ENCODE measurements at regions not wholly inside any gene's neighbourhood (a gene's known extent, or its start where the extent isn't known, plus 50 kb on each side); places are given as distances from the start of the nearest gene placed in this dataset.

GRCh38 chr3:166498446-166498845 lies 661.2 kb upstream of the BCHE start:
- DNase-seq, result no peak
- intact Hi-C loops (cut with DNase I), result no loop called here

- intact Hi-C loops (cut with DNase I), result no loop called here
- DNase-seq, result no peak
These were observed 652.6 kb upstream of the BCHE start for GRCh38 chr3:166489826-166490225.

- peak in 1 of 42 donors; percentile 0 for DNase-seq
- intact Hi-C loops (cut with DNase I), result no loop called here
These were observed 651.9 kb upstream of the BCHE start for GRCh38 chr3:166488977-166489672.

GRCh38 chr3:166484470-166484869 lies 647.2 kb upstream of the BCHE start:
- intact Hi-C loops (cut with DNase I), result no loop called here
- DNase-seq, result no peak

- intact Hi-C loops (cut with DNase I), result no loop called here
- DNase-seq, result no peak
These were observed 644.1 kb upstream of the BCHE start for GRCh38 chr3:166481340-166481739.

GRCh38 chr3:166478356-166478755 lies 641.1 kb upstream of the BCHE start:
- intact Hi-C loops (cut with DNase I), result no loop called here
- no peak for DNase-seq

- intact Hi-C loops (cut with DNase I), result no loop called here
- DNase-seq, result no peak
These were observed 636.3 kb upstream of the BCHE start for GRCh38 chr3:166473501-166473900.

- no peak for DNase-seq
- intact Hi-C loops (cut with DNase I), result no loop called here
These were observed 634.8 kb upstream of the BCHE start for GRCh38 chr3:166472015-166472414.

- intact Hi-C loops (cut with DNase I), result no loop called here
- no peak for DNase-seq
These were observed 634.0 kb upstream of the BCHE start for GRCh38 chr3:166471074-166471767.

- intact Hi-C loops (cut with DNase I), result no loop called here
- no peak for DNase-seq
These were observed 625.8 kb upstream of the BCHE start for GRCh38 chr3:166462891-166463470.

GRCh38 chr3:166461626-166462025 lies 624.4 kb upstream of the BCHE start:
- intact Hi-C loops (cut with DNase I), result no loop called here
- DNase-seq, result no peak

- intact Hi-C loops (cut with DNase I), result no loop called here
- no peak for DNase-seq
These were observed 620.2 kb upstream of the BCHE start for GRCh38 chr3:166457382-166457781.

- DNase-seq, result no peak
- intact Hi-C loops (cut with DNase I), result no loop called here
These were observed 619.1 kb upstream of the BCHE start for GRCh38 chr3:166456286-166456685.

GRCh38 chr3:166455744-166456143 lies 618.5 kb upstream of the BCHE start:
- intact Hi-C loops (cut with DNase I), result no loop called here
- DNase-seq, result no peak

GRCh38 chr3:166453478-166453877 lies 616.3 kb upstream of the BCHE start:
- DNase-seq, result no peak
- intact Hi-C loops (cut with DNase I), result no loop called here

- no peak for DNase-seq
- intact Hi-C loops (cut with DNase I), result no loop called here
These were observed 614.8 kb upstream of the BCHE start for GRCh38 chr3:166451997-166452396.

- intact Hi-C loops (cut with DNase I), result no loop called here
- DNase-seq, result no peak
These were observed 610.3 kb upstream of the BCHE start for GRCh38 chr3:166447513-166447912.

- intact Hi-C loops (cut with DNase I), result no loop called here
- no peak for DNase-seq
These were observed 609.8 kb upstream of the BCHE start for GRCh38 chr3:166446986-166447385.

GRCh38 chr3:166446291-166446690 lies 609.1 kb upstream of the BCHE start:
- no peak for DNase-seq
- intact Hi-C loops (cut with DNase I), result no loop called here

GRCh38 chr3:166445865-166446264 lies 608.6 kb upstream of the BCHE start:
- no peak for DNase-seq
- intact Hi-C loops (cut with DNase I), result no loop called here

GRCh38 chr3:166444756-166445155 lies 607.5 kb upstream of the BCHE start:
- DNase-seq, result no peak
- intact Hi-C loops (cut with DNase I), result no loop called here

All from head of caudate nucleus (tissue), 42 donors.